ENCODE measurements at regions not wholly inside any gene's neighbourhood (a gene's known extent, or its start where the extent isn't known, plus 50 kb on each side); places are given as distances from the start of the nearest gene placed in this dataset.

DNA sequence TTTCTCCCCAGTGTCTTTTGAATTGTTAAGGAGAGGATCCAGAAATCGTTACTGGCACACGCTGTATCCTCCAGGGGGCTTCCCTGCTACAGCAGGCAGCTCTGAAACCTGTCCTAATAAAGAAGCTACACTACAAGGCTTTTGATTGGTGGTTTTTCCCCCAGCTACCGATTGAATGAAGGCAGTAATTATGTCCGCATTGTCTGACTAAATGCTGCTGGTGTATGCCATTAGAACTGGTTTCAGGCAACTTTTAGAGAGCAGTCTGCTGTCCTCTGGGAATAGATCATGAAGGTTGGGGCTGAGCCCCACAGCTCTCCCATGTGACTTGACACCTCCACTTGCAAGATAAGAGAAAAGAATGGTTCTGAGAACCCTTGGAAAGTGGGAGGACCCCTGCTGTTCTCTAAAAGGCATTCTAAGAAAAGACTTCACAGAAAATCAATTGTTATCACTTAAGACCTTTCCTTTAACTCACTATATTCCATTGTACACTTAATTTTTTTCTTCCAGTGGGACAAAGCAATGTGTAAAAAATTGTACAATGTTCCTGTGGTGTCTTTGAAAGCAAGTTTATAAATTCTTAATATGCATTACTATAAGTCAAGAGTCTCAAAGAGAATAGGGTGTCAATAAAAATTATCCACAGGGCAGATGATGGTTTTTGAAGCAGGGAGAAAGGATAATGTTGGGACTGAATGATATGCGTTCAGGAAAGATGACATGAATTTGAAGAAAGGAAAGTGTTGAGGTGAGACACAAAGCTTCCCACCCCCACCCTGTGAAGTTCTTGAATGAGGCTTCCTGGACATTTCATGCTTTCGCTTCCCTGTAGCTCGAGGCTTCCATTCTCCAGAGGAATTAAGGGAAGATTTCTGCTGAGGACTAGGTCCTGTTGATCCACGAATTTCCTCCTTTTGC, 53.0 kb upstream of the DAZL start:
- no peak for DNase-seq

DNA sequence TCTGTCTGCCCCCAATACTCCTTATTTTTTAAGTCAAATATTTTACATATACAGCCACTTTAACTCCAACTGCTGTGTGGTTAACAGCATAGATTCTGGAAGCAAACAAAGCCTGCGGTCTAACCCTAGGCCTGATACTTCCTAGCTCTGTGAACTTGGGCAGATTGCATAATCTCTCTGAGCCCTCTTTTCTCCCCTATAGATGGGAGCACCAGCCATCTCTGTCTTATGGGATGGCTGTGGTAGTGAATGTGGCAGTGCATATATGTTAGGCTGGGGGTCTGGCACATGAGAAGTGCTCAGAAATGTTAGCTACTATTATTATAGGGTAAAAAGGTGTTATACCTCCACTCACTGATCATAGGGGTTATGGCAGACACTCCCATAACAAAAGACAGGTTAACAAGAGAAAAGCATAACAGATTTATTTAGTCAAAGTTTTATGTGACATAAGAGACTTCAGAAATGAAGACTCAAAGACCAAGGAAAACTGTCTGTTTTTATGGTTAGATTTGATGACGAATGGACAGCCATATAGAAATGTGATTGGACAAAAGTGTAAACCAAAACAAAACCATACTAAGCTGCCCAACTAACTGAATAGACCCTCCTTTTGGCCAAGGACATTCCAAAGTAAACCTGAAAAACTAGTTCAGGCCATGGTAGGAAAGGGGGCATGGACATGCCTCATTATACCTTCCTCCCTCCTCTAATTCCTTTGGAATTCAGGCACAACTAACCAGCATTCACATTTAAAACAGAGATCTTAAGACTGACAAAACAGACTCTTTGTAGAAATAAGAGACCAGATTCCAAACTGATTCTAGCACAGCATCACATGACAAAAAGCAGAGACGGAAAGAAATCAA, 53.9 kb upstream of the DAZL start:
- no peak for DNase-seq

DNA sequence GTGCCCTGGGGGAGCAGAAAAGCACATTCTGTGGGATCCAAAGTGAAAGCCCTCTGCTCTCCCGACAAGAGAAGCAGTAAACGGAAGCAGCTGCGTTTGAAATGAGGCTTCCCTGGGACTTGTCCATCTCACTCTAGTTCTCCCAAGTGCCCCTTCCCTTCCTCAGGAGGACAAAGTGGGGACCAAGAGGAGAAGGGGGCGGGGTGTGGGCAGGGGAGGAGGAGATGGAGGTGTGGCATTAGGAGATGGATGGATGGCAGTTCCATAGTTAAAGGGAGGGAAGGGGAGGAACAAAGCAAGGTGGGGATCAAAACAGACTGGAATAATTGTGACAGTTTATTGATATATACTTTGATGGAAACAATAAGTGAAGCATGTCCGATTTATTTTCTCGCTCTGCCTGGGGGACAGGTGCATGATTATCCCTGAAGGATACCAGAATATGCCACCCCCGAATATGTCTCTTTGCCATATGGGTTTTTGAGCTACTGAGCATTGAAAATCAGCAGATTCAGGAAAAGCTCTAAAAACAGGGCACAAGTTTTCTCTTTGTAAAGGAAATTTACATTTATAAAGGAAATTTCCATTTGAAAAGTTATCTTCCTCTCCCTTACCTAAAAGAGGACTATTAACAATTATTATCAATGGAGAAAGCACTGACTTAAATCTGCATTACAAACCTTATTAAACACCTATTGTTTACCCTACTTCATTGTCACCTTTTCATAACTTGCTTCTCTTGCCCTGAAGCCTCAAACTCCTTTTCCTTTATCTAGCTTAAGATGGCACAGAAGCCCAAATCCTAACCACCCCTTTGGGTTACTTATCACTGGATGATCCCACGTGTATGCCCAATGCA, 58.9 kb upstream of the DAZL start:
- DNase-seq = no peak

DNA sequence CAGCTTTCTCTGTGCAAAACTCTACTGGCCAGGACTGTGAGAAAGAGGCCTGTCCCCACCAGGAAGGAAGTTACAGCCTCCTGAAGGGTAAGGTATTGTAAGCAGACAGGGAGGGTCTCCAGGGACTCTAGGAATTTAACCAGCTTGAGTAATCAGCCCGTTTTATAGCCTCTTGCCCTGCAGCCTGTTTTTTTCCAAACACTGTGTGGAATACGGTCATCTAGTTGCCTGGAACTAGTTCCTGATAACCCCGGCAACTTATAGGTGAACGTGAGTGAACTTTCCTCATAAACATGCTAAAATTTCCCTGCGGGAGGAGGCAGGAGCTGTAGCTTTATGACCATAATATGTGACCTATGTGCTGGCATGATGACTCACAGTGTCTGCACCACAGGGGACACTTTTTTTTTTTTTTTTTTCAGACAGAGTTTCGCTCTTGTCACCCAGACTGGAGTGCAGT, 60.1 kb upstream of the DAZL start:
- no peak for DNase-seq

DNA sequence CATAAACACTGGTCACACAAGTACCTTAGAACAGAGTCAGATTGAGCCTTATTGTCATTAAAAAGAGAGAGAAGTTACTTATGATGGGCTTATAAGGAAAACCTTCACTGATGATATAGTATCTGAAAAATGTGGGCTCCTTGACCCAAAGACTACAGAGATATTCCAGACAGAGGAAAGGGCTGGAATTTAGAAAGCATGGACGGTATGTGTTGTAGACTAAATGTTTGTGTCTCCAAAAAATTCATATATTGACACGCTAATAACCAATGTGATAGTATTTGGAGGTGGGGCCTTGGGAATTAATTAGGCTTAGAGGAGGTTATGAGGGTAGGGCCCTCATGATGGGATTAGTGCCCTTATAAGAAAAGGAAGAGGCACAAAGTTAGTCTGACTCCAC, 61.0 kb upstream of the DAZL start:
- DNase-seq = no peak

DNA sequence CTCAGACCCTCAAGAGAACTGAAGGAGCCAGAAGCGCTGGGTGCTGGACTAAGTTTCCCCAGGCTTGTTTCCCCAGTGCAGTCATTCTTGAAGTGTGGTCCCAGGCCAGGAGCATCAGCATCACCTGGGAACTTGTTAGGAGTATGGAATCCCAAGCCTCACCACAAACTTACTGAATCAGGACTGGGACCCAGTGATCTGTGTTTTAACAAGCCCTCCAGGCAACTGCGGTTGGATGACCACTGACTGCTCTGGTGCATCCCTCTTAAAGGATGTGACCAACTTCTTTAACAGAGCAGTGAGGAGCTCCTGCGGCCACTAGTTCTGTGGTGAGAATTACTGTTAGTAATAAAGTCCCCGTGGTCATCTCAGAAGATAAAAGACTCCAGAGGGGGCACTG, 62.4 kb upstream of the DAZL start:
- no peak for DNase-seq

DNA sequence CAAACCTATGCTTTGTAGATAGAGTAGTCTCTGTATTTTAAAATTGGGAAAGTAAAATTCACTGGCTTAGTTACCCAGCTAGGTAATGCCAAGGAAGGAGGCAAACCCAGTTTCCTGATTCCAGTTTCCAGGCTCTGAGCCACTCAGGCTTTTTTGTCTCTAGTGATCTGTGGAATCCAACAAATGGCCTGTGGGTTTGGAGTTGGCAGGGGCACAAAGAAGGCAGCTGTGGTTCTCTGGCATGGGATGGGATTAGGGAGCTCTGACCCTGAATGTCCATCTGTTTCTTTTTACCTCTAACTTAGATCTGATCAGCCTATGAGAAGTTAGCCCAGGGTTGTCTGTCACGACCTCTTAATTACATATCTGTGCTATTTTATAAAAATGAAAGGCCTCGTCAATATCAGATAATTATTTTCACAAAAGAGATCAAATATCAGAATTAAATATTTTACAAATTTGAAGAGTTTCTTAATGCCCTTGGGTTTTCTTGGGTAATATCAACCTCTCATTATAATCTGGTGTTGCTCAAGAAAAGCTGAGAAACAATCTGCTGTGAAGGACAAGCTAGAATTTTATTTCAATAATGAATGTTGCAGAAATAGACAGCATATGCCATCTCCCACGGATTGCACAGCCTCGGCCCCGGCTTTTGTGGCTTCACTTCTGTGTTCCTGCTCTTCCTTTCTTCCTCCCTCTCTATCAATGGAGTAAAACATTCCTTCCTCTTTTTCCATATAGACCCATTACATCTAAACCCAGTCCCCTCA, 63.7 kb upstream of the DAZL start:
- peak; percentile 23 for DNase-seq

DNA sequence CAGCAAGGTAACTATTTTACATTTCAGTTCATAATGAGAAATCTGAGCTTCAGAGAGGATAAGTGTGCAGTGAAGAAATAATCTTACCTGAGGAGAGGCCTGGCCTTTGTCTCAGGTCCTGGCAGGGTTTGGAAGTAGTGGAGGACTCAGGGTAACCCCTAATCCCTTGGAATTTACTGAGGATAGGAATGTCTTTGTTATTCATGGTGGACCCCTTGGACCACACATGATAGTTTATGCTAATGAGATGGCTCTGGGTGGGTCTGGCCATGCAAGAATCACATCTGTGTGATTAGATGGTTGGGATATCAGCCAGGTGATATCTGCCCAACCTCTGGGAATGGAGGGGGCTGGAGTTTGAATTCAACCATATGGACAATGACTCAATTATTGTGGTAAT, 65.0 kb upstream of the DAZL start:
- DNase-seq = no peak

DNA sequence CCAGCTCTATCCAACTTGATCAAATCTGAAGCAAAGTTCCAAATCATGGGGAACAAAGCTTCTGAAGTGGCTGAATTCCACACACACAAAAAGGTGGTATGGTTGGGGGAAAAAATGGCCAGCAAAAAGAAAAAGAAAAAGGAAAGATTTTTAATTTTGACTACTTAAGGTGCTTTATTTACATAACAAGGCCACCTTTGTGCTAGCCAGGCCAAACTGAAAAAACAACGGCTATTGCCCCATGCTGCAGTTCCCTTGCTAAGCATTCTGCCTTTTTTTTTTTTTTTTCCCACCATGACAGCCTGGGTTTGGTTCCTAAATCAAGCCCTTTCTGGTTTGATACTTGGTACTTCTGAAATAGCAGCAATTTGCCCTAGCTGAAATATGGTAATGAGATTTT, 66.5 kb upstream of the DAZL start:
- no peak for DNase-seq

DNA sequence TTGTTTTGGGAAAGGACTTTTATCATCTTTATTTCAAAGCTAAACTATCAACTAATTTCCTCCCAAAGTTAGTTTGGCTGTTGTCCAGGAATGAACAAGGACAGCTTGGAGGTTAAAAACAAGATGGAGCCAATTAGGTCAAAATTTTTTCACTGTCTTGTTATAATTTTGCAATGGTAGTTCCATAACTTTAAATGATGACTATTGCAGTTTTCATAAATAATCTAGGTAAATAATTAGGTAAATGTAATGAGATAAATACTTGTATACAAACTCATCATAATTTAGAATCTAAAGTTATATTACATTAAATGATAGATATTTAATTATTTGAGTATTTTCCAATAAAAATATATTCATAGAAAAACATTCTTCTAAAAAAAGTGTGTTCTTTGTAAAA, 68.3 kb upstream of the DAZL start:
- DNase-seq = no peak

DNA sequence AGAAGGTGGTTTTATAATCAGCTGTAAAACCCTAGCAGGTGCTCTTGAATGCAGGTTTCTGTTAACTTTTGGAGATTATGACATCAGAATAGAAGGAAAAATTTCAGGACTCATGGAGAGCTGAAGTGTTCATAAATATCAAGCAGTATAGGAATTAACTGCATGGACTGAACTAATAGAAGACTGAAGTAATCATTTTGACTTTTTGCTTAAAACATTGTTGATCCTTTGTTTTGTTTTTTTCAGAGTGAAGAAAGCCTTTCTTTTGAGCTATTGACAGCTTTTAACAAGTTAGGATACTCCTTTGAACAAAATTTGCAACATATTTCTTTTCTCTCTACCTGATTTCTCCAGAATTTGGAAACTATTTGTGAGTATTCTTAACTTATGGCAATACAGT, 70.6 kb upstream of the DAZL start:
- no peak for DNase-seq

DNA sequence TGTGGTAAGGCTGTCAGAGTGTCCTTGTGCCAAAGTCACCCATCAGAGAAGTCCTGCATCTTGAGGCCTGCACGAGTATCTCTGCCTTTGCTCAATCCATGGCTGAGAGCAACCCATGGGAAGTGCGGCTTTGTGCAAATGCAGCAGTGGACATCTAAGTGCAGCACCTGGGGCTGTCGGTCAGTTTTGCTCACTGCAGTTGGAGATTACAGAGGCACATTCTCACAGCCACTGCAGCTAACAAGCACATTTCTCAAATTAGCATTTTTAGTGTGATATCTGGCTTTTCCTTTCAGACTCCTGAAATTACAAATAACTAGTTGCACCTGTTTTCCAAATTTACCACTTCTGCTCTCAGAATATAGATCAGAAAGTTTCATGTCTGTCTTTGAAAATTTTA, 81.5 kb upstream of the DAZL start:
- DNase-seq = no peak

DNA sequence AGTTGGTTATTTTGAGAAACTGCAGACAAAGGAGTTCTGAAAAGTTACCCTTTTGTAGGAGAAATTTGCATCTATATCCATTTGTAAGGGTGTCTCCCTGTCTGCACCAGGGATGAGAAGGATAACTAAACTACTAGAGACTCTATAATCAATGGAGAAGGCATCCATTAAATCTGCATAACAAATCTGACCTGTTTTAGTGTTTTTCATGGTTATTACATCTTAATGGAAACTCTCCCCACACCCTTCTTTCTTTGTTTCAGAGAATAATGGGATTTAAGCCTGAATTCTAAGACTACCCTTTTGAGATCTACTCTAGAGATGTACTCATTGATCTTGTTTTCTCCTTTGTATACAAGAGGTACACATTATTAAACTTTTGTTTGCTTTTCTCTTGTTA, 82.0 kb upstream of the DAZL start:
- no peak for DNase-seq

DNA sequence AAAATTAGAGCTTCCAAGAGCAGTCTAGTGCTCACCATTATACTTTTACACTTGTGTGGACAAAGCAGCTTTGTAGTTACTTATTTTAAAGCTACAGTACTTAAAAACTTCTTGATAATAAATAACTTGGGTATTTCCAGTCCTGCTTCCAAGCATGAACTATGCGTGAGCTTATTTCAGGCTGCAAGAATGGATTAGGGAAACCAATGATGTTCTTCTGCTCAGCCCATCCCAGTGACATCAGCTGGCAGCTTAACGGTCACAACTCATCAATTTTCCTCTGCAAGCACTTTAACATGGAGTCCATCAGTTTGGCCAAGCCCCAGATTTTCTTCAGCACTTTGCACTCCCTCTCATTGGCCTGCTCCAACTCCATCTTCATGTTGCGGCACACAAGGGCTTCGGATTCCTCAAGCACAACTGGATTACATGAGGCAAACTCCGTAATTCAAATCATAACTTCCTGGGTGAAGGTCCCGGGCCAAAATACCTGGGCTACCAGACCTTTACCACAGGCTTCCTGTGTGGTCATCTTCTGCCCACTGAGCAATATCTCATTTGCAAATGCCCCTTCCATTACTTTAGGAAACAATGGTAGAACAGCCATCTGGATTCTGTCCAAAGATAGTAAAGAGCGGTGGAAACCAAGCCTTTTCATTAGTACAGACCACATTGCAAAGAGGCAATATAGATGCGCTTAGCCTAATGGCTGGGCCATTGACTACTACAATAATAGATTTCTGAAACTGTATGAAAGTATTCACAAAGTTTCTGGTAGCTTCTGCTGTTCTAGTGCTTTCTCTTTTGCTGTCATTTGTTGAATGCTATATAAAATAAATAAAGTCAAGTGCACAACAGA, 87.5 kb upstream of the DAZL start:
- no peak for DNase-seq

DNA sequence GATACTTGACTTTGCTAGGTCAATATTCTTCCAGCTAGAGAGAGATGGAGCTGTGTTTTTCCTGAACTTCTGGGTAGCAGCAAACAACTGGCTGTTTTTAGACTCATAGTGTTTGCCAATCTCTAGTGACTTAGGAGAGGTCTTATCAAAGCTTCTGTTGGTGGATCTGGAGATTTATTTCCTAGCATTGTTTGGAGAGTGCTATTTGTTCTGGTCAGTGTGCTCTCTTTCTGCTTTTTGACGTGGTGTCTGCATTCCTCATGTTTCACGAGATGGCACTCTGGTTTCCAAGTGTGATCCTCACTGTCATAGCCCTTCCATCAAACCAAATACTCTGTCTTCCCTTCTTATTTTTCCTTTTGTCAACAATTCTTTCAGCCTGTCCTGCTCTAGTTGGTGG, 88.6 kb upstream of the DAZL start:
- no peak for DNase-seq

DNA sequence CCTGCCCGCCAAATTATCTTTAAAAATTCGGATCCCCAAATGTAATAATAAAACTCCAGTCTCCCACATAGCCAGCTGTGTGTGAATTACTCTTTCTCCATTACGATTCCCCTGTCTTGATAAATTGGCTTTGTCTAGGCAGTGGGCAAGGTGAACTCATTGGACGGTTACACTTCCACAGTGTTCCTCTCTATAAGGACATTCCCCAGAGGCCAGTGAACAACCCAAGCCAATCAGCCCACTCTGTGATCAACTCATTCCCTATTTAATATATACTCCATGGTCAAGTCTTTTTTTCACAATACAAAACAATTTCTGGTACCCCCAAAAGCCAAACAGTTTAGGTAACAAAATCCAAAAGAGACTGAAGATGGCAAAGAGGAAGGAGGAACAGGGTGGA, 90.5 kb upstream of the DAZL start:
- no peak for DNase-seq

DNA sequence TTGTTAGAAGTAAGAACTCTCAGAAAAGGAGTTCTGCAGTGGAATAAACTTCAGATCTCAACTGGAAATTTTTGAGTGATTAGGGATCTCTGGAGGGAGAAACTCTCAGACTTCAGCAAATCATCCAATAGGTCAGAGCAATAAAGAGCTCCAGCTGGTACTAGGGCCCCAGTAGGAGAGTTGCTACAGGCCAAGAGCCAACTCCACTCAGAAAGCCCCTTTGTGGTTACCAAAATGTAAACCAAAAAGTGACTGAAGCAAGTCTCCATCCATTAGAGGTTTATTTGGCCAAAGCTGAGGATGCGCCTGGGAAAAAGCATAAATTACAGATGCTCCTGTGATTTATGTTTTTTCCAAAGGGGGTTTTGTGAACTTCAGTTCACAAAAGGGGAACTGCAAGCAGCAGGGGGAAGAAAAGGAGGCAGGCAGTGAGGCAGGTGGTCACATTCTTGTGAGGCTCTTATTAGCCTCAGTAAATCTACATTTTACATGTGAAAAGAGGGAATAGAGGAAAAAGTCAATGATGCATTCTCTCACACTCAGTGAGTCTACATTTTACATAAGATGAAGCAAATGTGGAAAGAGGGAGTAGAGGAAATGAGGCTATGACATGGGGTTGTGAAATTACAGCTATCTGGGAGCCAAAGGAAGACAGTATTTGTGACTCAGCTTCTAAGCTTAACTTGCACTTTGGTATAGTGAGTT, 92.4 kb upstream of the DAZL start:
- no peak for DNase-seq

DNA sequence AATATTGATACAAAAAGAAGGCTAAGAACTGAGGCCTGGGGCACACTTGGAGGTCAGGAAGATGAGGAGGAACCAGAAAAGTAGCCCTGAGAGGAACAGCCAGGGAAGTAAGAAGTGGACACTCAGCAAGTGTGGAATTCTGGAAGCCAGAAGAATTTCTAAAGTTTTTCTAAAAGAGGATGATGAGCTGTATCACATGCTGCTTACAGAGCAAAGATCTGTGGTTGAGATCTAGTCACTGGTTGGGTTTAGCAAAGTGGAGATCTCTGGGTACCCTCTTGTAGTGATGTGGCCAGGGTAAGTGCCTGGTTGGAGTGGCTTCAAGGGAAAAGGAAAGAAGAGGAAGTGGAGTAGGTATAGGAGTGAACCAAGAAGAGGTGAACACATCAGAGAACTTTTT, 95.4 kb upstream of the DAZL start:
- no peak for DNase-seq

DNA sequence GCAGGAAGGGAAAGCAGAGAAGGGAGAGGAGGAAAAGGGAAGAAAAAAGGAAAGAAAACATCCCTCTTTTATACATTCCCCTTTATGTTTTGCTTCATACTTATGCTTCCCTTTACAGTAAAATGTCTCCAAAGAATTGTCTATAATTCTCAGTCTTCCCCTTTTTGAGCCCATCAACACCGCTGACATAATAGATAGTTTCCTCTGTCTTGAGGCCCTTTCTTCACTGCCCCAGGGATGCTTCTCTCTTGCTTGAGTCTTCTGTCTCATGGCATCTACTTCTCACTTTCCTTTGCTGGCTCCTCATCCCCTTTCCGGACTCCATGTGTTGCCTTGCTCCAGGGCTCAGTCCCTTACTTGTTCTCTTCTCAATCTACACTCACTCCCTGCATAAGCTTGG, 99.7 kb upstream of the DAZL start:
- no peak for DNase-seq

DNA sequence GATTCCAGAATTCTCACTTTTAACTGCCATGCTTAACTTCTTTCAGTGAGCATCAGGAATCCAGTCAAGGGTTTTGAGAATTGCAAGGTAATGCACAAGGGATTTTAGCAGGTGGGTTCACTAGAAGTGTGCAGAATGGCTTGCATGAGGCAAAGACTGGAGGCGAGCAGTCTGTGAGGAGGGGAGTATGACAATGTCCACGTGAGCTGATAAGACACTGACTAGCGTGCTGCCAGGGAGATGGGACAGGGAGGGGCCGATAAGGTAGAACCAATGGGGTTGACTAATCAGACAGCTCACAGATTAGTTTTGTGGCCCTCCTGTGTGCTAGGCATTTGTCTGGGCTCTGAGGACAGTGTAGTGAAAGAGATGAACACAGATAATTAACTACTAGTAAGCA, 102.0 kb upstream of the DAZL start:
- DNase-seq = no peak

DNA sequence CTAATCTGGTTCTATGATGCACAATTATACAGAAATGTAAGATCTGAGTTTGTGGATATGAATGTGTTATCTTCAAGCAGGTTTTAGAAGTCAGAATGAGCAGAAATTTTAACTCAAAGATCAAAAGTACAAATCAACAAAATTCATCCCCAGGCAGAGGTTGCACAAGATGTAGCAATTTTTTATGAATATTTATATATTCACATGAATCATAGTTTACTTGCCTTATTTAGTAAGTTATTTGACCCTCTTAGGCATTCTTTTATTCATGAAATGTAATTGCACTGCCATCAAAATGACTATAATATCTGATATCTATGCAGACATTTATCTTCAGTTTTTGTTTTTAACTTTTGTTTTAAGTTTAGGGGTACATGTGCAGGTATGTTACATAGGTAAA, 103.1 kb upstream of the DAZL start:
- DNase-seq = no peak

Measured in DMS 273 treated with DMSO at 0.1 percent for 48 hours (cell line).